Vagina (tissue), 2 donors: ENCODE measurements at regions not wholly inside any gene's neighbourhood (a gene's known extent, or its start where the extent isn't known, plus 50 kb on each side); places are given as distances from the start of the nearest gene placed in this dataset.

Experiments
- POLR2A ChIP-seq, 2 donors: fragments of 450-650 bp; IDR thresholded peaks; one replicate each; pipeline ENCODE4 v1.6.1; 2017; ENCODE audit warnings: antibody characterized with exemption in 2 of 2, mild to moderate bottlenecking in 2 of 2, moderate library complexity in 2 of 2
- TF ChIP-seq, protein P1 (sequence below), 3 experiments: fragments of 450-650 bp in 2 of 3; fragments of 200-600 bp in 1 of 3; sonication (generic) in 1 of 3; IDR thresholded peaks; one replicate each; pipeline ENCODE4 v1.5.1; 2017 to 2019; ENCODE audit warnings: antibody characterized with exemption in 3 of 3, mild to moderate bottlenecking in 2 of 3, moderate library complexity in 2 of 3

DNA sequence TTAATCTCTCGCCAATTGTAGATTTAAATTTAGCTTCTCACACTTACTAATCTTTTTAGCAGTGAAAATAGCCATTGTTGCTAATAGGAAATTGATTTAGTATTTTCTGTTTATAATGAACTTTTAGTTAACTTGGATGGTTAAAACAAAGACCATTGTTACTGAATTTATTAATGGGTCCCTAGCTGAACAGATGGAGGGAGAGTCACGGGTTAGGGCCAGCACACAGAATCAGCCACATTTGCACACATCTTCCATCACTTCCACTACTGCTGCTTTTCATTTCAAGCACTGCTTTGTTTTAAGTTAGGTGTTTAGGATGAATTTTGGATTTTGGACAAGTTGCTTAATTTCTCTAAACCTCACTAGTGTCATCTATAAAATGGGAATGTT lies 125.9 kb upstream of the ADAMTSL1 start:
- TF ChIP-seq, protein P1, sequence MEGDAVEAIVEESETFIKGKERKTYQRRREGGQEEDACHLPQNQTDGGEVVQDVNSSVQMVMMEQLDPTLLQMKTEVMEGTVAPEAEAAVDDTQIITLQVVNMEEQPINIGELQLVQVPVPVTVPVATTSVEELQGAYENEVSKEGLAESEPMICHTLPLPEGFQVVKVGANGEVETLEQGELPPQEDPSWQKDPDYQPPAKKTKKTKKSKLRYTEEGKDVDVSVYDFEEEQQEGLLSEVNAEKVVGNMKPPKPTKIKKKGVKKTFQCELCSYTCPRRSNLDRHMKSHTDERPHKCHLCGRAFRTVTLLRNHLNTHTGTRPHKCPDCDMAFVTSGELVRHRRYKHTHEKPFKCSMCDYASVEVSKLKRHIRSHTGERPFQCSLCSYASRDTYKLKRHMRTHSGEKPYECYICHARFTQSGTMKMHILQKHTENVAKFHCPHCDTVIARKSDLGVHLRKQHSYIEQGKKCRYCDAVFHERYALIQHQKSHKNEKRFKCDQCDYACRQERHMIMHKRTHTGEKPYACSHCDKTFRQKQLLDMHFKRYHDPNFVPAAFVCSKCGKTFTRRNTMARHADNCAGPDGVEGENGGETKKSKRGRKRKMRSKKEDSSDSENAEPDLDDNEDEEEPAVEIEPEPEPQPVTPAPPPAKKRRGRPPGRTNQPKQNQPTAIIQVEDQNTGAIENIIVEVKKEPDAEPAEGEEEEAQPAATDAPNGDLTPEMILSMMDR (IDR thresholded peaks at IDR 0.05) = no peak
- no peak for TF ChIP-seq POLR2A (IDR thresholded peaks at IDR 0.05)
